Neural cell (in vitro differentiated cells): ENCODE measurements at regions not wholly inside any gene's neighbourhood (a gene's known extent, or its start where the extent isn't known, plus 50 kb on each side); places are given as distances from the start of the nearest gene placed in this dataset.

Source experiments
- H2AFZ ChIP-seq: fragments of 200-600, 300-800 bp; sonication (generic), shearing (Covaris generic); 2 replicates; pipeline ENCODE4 v1.6.0; 2014; ENCODE audit warnings: low read depth, mild to moderate bottlenecking, antibody characterized with exemption, low read length, moderate library complexity
- H3F3A ChIP-seq: fragments of 200-600 bp; shearing (Covaris generic); 2 replicates; pipeline ENCODE4 v1.6.1; 2016; ENCODE audit warnings: mild to moderate bottlenecking, moderate library complexity, mixed read lengths, antibody characterized with exemption, low read length; ENCODE audit not compliant: insufficient read depth, poor library complexity, severe bottlenecking
- H3K27ac ChIP-seq: fragments of 200-600, 300-800 bp; sonication (generic), shearing (Covaris generic); 2 replicates; pipeline ENCODE4 v1.5.1; 2014; ENCODE audit warnings: mild to moderate bottlenecking, low read length, moderate library complexity
- H3K27me3 ChIP-seq: fragments of 300-800, 200-600 bp; sonication (generic), shearing (Covaris generic); 2 replicates; pipeline ENCODE4 v1.6.0; 2014; ENCODE audit warnings: mild to moderate bottlenecking, low read depth, low read length, moderate library complexity; ENCODE audit not compliant: insufficient read depth
- H3K36me3 ChIP-seq: fragments of 300-800, 200-600 bp; sonication (generic), shearing (Covaris generic); 2 replicates; pipeline ENCODE4 v1.5.1; 2014; ENCODE audit warnings: mild to moderate bottlenecking, antibody characterized with exemption, low read length, moderate library complexity; ENCODE audit not compliant: insufficient read depth
- H3K4me2 ChIP-seq: fragments of 300-800, 200-600 bp; sonication (generic), shearing (Covaris generic); 2 replicates; pipeline ENCODE4 v1.6.0; 2014; ENCODE audit warnings: mild to moderate bottlenecking, low read length
- H3K4me3 ChIP-seq: fragments of 300-800, 200-600 bp; sonication (generic), shearing (Covaris generic); 2 replicates; pipeline ENCODE4 v1.5.1; 2014; ENCODE audit warnings: mild to moderate bottlenecking, low read length, moderate library complexity
- H3K79me2 ChIP-seq: fragments of 200-600 bp; shearing (Covaris generic); replicated peaks from 2 replicates; pipeline ENCODE4 v1.6.0; 2014; ENCODE audit warnings: mild to moderate bottlenecking, low read length, moderate library complexity; ENCODE audit not compliant: insufficient read depth
- H3K9ac ChIP-seq: fragments of 300-800, 200-600 bp; sonication (generic), shearing (Covaris generic); 2 replicates; pipeline ENCODE4 v1.6.1; 2016; ENCODE audit warnings: mild to moderate bottlenecking, low read length, mixed read lengths
- H3K9me2 ChIP-seq: fragments of 200-600 bp; shearing (Covaris generic); 2 replicates; pipeline ENCODE4 v1.6.1; 2016; ENCODE audit warnings: mild to moderate bottlenecking, low read length, mixed read lengths; ENCODE audit not compliant: insufficient read depth
- H3K9me3 ChIP-seq: fragments of 200-600, 300-800 bp; sonication (generic), shearing (Covaris generic); 2 replicates; pipeline ENCODE4 v1.6.1; 2016; ENCODE audit warnings: mild to moderate bottlenecking, mixed run types, low read length, moderate library complexity, mixed read lengths
- H4K20me1 ChIP-seq: fragments of 200-600 bp; shearing (Covaris generic); 2 replicates; pipeline ENCODE4 v1.6.1; 2016; ENCODE audit warnings: mild to moderate bottlenecking, mixed run types; ENCODE audit not compliant: insufficient read depth
- EP300 ChIP-seq: fragments of 450-650 bp; conservative IDR thresholded peaks from 2 replicates; pipeline ENCODE4 v1.6.1; 2014; ENCODE audit warnings: antibody characterized with exemption, mild to moderate bottlenecking, moderate library complexity; ENCODE audit not compliant: poor library complexity, severe bottlenecking
- EZH2 ChIP-seq: fragments of 200-600, 300-800 bp; shearing (Covaris generic), sonication (generic); IDR thresholded peaks from 2 replicates; pipeline ENCODE4 v1.6.1; 2014; ENCODE audit warnings: antibody characterized with exemption, low read length, borderline replicate concordance, mild to moderate bottlenecking; ENCODE audit not compliant: insufficient read depth, poor library complexity, severe bottlenecking
- MXI1 ChIP-seq: fragments of 450-650 bp; conservative IDR thresholded peaks from 2 replicates; pipeline ENCODE4 v1.6.1; 2014; ENCODE audit warnings: antibody characterized with exemption, mild to moderate bottlenecking; ENCODE audit not compliant: poor library complexity, severe bottlenecking
- POLR2AphosphoS5 ChIP-seq: IDR thresholded peaks from 2 replicates; pipeline ENCODE4 v1.6.1; 2012
- RAD21 ChIP-seq: fragments of 450-650 bp; conservative IDR thresholded peaks from 2 replicates; pipeline ENCODE4 v1.6.1; 2014; ENCODE audit warnings: antibody characterized with exemption, mild to moderate bottlenecking, moderate library complexity
- SMC3 ChIP-seq: fragments of 450-650 bp; conservative IDR thresholded peaks from 2 replicates; pipeline ENCODE4 v1.6.1; 2014; ENCODE audit warnings: antibody characterized with exemption, mild to moderate bottlenecking, moderate library complexity; ENCODE audit not compliant: poor library complexity
- TAF1 ChIP-seq: IDR thresholded peaks from 2 replicates; pipeline ENCODE4 v1.6.1; 2012; ENCODE audit warnings: low read depth
- TF ChIP-seq, protein P1 (sequence below): IDR thresholded peaks from 2 replicates; pipeline ENCODE4 v1.6.1; 2012; ENCODE audit warnings: borderline replicate concordance
- TF ChIP-seq, protein P2 (sequence below): fragments of 450-650 bp; IDR thresholded peaks from 2 replicates; pipeline ENCODE4 v1.5.1; 2014; ENCODE audit warnings: antibody characterized with exemption, mild to moderate bottlenecking, moderate library complexity; ENCODE audit not compliant: poor library complexity, severe bottlenecking

DNA sequence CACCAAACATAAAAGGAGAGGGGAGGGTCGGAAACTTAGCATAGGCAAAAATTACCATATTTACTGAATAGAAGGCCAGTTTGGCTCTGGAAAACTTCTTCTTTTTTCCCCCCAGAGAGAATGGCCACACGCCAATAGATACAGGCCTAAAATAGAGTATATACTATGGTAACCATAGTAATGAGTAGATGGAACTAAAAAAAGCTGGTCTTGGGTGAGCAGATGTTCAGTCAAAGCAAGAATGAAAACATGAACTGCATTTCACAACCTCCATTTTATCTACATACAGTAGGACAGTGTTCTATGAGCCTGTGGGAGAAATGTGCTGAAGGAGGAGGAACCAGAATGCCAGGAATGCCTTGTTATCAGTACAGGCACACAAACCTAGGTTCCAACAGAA lies 141.7 kb upstream of the SEMA3A start:
- no peak for TF ChIP-seq SMC3
- no peak for TF ChIP-seq POLR2AphosphoS5
- no peak for TF ChIP-seq MXI1
- no peak for TF ChIP-seq RAD21
- TF ChIP-seq, protein P1, sequence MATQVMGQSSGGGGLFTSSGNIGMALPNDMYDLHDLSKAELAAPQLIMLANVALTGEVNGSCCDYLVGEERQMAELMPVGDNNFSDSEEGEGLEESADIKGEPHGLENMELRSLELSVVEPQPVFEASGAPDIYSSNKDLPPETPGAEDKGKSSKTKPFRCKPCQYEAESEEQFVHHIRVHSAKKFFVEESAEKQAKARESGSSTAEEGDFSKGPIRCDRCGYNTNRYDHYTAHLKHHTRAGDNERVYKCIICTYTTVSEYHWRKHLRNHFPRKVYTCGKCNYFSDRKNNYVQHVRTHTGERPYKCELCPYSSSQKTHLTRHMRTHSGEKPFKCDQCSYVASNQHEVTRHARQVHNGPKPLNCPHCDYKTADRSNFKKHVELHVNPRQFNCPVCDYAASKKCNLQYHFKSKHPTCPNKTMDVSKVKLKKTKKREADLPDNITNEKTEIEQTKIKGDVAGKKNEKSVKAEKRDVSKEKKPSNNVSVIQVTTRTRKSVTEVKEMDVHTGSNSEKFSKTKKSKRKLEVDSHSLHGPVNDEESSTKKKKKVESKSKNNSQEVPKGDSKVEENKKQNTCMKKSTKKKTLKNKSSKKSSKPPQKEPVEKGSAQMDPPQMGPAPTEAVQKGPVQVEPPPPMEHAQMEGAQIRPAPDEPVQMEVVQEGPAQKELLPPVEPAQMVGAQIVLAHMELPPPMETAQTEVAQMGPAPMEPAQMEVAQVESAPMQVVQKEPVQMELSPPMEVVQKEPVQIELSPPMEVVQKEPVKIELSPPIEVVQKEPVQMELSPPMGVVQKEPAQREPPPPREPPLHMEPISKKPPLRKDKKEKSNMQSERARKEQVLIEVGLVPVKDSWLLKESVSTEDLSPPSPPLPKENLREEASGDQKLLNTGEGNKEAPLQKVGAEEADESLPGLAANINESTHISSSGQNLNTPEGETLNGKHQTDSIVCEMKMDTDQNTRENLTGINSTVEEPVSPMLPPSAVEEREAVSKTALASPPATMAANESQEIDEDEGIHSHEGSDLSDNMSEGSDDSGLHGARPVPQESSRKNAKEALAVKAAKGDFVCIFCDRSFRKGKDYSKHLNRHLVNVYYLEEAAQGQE = no peak
- TF ChIP-seq, protein P2, sequence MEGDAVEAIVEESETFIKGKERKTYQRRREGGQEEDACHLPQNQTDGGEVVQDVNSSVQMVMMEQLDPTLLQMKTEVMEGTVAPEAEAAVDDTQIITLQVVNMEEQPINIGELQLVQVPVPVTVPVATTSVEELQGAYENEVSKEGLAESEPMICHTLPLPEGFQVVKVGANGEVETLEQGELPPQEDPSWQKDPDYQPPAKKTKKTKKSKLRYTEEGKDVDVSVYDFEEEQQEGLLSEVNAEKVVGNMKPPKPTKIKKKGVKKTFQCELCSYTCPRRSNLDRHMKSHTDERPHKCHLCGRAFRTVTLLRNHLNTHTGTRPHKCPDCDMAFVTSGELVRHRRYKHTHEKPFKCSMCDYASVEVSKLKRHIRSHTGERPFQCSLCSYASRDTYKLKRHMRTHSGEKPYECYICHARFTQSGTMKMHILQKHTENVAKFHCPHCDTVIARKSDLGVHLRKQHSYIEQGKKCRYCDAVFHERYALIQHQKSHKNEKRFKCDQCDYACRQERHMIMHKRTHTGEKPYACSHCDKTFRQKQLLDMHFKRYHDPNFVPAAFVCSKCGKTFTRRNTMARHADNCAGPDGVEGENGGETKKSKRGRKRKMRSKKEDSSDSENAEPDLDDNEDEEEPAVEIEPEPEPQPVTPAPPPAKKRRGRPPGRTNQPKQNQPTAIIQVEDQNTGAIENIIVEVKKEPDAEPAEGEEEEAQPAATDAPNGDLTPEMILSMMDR = no peak
- TF ChIP-seq EP300 = no peak
- no peak for TF ChIP-seq TAF1
- Histone ChIP-seq H3K4me3 (no peak overlapping the region), H3K79me2 (no peaks in the 10 kb centered on the region), H3K27ac (no peak overlapping the region), H3K9ac (no peak overlapping the region), H4K20me1 (no peaks in the 10 kb centered on the region), H2AFZ (no peak overlapping the region), H3K27me3 (no peaks in the 10 kb centered on the region), H3K36me3 (no peaks in the 10 kb centered on the region), H3K4me2 (no peak overlapping the region), H3F3A (no peaks in the 10 kb centered on the region), H3K9me2 (no peaks in the 10 kb centered on the region), H3K9me3 (no peaks in the 10 kb centered on the region)

DNA sequence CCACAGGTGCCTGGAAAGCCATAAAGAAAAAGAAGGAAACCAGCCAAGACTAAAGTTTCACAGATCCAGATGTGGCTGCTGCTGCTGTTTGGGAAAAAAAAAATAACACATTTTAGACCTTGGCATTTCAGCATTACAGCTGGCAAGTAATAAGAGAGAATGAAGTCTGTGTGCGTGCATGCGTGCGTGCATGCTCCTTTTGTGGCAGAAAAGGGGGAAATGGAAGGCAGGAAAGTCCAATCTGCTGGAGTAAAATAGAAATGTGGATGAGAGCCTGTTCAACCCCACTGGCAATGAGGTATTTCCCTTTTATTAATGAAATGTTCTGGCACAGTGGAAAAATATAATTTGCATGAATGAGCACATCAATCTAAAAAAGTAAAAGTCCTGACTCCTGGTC lies 137.0 kb upstream of the SEMA3A start:
- Histone ChIP-seq H3K4me3 (no peak overlapping the region), H3K27me3 (no peaks in the 10 kb centered on the region), H3K9me2 (no peaks in the 10 kb centered on the region), H3K9me3 (no peaks in the 10 kb centered on the region), H4K20me1 (no peaks in the 10 kb centered on the region), H3K9ac (no peak overlapping the region), H3F3A (no peaks in the 10 kb centered on the region), H3K79me2 (no peaks in the 10 kb centered on the region), H3K4me2 (no peak overlapping the region), H2AFZ (no peak overlapping the region), H3K36me3 (no peaks in the 10 kb centered on the region), H3K27ac (no peak overlapping the region)
- no peak for TF ChIP-seq RAD21
- no peak for TF ChIP-seq EP300
- no peak for TF ChIP-seq MXI1
- TF ChIP-seq POLR2AphosphoS5 = no peak
- TF ChIP-seq, protein P1 = no peak
- TF ChIP-seq SMC3 = no peak
- TF ChIP-seq, protein P2 = no peak
- TF ChIP-seq EZH2 = no peak
- no peak for TF ChIP-seq TAF1
